ENCODE measurements at regions not wholly inside any gene's neighbourhood (a gene's known extent, or its start where the extent isn't known, plus 50 kb on each side); places are given as distances from the start of the nearest gene placed in this dataset.

DNA sequence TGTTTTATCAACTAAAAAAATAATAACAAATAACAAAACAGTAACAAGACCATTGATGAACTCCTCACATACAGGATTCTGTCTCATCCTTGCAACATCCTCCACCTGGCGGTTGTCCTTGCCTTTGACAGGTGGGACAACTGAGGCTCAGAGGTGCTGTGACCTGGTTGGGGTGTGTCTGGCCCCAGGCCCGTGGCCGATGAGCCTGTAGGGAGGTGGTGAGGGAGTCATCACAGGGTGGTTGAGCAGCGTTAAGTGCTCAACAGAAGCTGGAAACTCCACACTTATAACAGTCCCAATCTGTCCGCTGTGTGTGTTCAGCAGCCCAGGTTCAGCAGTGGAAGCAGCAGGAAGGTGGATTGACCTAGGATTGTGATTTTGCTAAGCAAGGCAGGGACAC lies 131.6 kb upstream of the RAB12 start:
- POLR2A ChIA-PET: no interaction called here
- ATAC-seq: no peak

GRCh38 chr18:8478166-8478967 lies 130.9 kb upstream of the RAB12 start:
- Histone ChIP-seq H3K27me3 (ENCODE audit: control insufficient read depth, insufficient read depth, low read length) (peaks cover 15% of the 10 kb centered on the region), H3K36me3 (ENCODE audit: control insufficient read depth, insufficient read depth, low read length) (no peaks in the 10 kb centered on the region), H3K4me3 (ENCODE audit: low read depth in 2 of 2, low read length in 2 of 2) (no peak overlapping the region), H3K27ac (ENCODE audit: low read length) (no peak overlapping the region), H3K4me1 (ENCODE audit: control insufficient read depth, insufficient read depth, low read length) (no peaks in the 10 kb centered on the region), H3K9me3 (ENCODE audit: control insufficient read depth, insufficient read depth, low read depth, low read length) (no peaks in the 10 kb centered on the region)
- intact Hi-C loops (cut with micrococcal nuclease; ENCODE audit: unreplicated experiment): no loop called here
- TF ChIP-seq TCF7L2 (IDR thresholded peaks at IDR 0.05; ENCODE audit: low read depth, low read length) (no peak), REST (IDR thresholded peaks at IDR 0.05; ENCODE audit: insufficient read depth in 1 of 2, low read depth in 2 of 2, low read length in 1 of 2) (no peak)
- TF ChIP-seq, protein P1, sequence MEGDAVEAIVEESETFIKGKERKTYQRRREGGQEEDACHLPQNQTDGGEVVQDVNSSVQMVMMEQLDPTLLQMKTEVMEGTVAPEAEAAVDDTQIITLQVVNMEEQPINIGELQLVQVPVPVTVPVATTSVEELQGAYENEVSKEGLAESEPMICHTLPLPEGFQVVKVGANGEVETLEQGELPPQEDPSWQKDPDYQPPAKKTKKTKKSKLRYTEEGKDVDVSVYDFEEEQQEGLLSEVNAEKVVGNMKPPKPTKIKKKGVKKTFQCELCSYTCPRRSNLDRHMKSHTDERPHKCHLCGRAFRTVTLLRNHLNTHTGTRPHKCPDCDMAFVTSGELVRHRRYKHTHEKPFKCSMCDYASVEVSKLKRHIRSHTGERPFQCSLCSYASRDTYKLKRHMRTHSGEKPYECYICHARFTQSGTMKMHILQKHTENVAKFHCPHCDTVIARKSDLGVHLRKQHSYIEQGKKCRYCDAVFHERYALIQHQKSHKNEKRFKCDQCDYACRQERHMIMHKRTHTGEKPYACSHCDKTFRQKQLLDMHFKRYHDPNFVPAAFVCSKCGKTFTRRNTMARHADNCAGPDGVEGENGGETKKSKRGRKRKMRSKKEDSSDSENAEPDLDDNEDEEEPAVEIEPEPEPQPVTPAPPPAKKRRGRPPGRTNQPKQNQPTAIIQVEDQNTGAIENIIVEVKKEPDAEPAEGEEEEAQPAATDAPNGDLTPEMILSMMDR (IDR thresholded peaks at IDR 0.05): peak; percentile 87
- in situ Hi-C loops (cut with HindIII; ENCODE audit: low pct_unique_long_range_greater_than_20kb, low sequenced_read_pairs): no loop called here
- DNase-seq (ENCODE audit: low read depth, low spot score) (peak; percentile 35), ATAC-seq (peak; percentile 85)
- CTCF ChIA-PET: interaction anchor here (0.6 to 1.1 kb wide), 3 partner anchors 8 to 469 kb away, joined by 3 to 4 read pairs (median 4); no protein-coding TSS in a partner anchor
- POLR2A ChIA-PET: no interaction called here
- BruUV-seq (replicated peaks): no TSS peak

More for the DNA sequence above, 131.6 kb upstream of the RAB12 start:
- TF ChIP-seq POLR2AphosphoS5 (IDR thresholded peaks at IDR 0.05; ENCODE audit: low read depth, low read length) (no peak), TCF7L2 (IDR thresholded peaks at IDR 0.05; ENCODE audit: low read depth, low read length) (no peak), SIN3A (IDR thresholded peaks at IDR 0.05; ENCODE audit: borderline replicate concordance, insufficient read depth, low read depth, low read length) (no peak), REST (IDR thresholded peaks at IDR 0.05; ENCODE audit: insufficient read depth in 1 of 2, low read depth in 2 of 2, low read length in 1 of 2) (no peak)
- TF ChIP-seq, protein P1 (IDR thresholded peaks at IDR 0.05): no peak
- H3K27me3 ChIP-seq (ENCODE audit: control insufficient read depth, insufficient read depth, low read length): peaks cover 15% of the 10 kb centered on the region
- H3K4me1 ChIP-seq (ENCODE audit: control insufficient read depth, insufficient read depth, low read length): no peaks in the 10 kb centered on the region
- H3K4me3 ChIP-seq (ENCODE audit: low read depth in 2 of 2, low read length in 2 of 2): no peak overlapping the region
- intact Hi-C loops (cut with micrococcal nuclease; ENCODE audit: unreplicated experiment) (no loop called here), in situ Hi-C loops (cut with HindIII; ENCODE audit: low pct_unique_long_range_greater_than_20kb, low sequenced_read_pairs) (no loop called here)
- DNase-seq (ENCODE audit: low read depth, low spot score): no peak
- no peak overlapping the region for H3K27ac ChIP-seq (ENCODE audit: low read length)
- no peaks in the 10 kb centered on the region for H3K36me3 ChIP-seq (ENCODE audit: control insufficient read depth, insufficient read depth, low read length)
- no peaks in the 10 kb centered on the region for H3K9me3 ChIP-seq (ENCODE audit: control insufficient read depth, insufficient read depth, low read depth, low read length)
- CTCF ChIA-PET: interaction anchor here (1.1 kb wide), 1 partner anchor 194 kb away, joined by 3 read pairs; no protein-coding TSS in a partner anchor
- no TSS peak for BruUV-seq (replicated peaks)
